ENCODE measurements at regions not wholly inside any gene's neighbourhood (a gene's known extent, or its start where the extent isn't known, plus 50 kb on each side); places are given as distances from the start of the nearest gene placed in this dataset.

DNA sequence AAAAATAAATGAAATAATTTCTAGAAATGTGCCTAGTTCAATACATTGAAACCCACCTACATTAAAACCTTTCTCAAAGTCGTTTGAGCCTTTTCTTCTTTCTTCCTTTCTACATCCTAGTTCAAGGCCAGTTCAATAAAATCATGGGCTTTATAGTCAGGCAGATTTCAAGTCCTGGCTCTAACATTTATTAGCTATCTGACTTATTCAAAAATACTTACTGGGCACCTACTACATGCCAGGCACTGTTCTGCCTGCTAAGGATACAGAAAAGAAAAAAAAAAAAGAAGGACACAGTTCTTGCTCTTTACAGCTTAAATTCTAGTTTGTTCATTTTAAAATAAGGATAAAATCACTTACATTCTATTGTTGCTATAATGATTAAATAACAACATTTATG, 134.2 kb upstream of the FGGY start:
- TF ChIP-seq, protein P1, sequence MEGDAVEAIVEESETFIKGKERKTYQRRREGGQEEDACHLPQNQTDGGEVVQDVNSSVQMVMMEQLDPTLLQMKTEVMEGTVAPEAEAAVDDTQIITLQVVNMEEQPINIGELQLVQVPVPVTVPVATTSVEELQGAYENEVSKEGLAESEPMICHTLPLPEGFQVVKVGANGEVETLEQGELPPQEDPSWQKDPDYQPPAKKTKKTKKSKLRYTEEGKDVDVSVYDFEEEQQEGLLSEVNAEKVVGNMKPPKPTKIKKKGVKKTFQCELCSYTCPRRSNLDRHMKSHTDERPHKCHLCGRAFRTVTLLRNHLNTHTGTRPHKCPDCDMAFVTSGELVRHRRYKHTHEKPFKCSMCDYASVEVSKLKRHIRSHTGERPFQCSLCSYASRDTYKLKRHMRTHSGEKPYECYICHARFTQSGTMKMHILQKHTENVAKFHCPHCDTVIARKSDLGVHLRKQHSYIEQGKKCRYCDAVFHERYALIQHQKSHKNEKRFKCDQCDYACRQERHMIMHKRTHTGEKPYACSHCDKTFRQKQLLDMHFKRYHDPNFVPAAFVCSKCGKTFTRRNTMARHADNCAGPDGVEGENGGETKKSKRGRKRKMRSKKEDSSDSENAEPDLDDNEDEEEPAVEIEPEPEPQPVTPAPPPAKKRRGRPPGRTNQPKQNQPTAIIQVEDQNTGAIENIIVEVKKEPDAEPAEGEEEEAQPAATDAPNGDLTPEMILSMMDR (IDR thresholded peaks at IDR 0.05; ENCODE audit: insufficient read depth, low read depth, low read length, missing control alignments), result no peak
- no peak for DNase-seq (ENCODE audit: low read depth)
- no peak overlapping the region for H3K4me3 ChIP-seq (ENCODE audit: low read length)

DNA sequence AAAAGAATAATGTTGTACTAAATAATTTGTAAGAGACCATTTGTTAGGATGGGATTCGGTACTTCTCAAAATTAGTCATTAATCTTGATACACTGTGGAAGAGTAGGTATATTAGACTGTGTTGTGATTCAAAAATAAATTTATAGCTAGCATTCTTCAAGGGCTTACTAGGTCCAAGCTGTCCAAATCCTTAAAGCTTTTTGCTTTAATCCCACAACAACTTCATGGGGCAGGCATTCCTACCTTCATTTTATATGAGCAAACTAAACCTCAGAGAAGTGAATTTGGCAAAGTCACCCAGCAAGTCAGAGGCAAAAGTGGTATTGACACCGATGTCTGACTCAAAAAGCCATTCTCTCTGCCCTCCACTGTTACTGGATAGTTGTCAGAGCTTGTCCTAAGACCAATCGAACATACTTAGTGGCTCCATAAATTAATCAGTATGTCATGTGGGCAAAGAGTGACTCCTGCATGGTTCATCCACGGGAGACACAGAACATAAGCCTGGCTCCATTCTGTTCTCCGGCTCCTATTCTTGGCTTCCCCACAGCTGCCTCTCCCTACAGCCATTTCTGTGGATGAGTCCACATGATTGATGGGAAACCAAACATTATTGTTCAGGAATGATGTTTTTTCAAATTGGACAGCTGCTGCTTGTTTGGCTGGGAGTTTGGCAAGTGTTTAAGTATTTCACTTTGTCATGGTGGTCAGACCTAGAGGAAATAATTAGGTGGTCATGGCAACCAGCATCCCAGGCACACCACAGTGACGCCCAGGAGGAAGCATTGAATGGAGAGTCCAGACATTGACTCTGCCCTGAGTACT, 133.4 kb upstream of the FGGY start:
- H3K4me3 ChIP-seq (ENCODE audit: low read length), result no peak overlapping the region
- no peak for DNase-seq (ENCODE audit: low read depth)
- TF ChIP-seq, protein P1 (IDR thresholded peaks at IDR 0.05; ENCODE audit: insufficient read depth, low read depth, low read length, missing control alignments), result no peak

DNA sequence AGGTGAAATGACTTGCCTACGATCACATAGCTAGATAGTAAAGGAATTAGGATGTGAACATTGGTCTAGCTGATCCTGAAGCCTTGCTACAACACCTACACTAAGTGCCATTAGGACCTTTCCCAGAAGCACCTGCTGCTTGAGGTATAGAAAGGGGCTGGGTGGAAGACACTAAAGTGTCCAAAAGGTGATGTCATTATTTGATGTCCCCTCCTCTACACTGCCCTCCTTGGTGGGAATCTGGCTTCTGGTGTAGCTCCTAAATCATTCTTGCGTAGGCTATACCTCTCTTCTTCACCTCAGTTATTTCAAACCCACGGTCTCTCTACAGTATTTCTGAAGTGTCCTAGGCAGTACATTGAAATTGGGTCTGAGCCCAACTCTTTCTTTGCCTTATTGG, 132.5 kb upstream of the FGGY start:
- TF ChIP-seq, protein P1 (IDR thresholded peaks at IDR 0.05; ENCODE audit: insufficient read depth, low read depth, low read length, missing control alignments), result no peak
- no peak for DNase-seq (ENCODE audit: low read depth)
- no peak overlapping the region for H3K4me3 ChIP-seq (ENCODE audit: low read length)

DNA sequence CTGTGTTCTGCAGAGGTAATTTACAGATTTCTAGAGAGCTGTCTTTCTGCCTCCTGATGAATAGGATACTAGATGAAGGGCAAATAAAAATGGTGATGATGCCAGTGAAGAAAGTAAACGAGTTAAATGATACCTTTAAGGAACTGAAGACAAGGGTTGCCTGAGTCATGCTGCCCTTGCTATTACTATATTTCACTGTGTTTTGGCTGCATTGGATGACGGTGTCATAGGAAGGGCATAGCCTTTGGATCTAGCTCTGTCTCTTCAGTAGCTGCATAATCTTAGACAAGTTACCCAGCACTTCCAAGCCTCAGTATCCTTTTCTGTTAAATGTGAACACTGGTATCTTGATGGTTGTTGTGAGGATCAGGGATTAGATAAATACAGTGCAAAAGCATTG, 131.5 kb upstream of the FGGY start:
- TF ChIP-seq, protein P1 (IDR thresholded peaks at IDR 0.05; ENCODE audit: insufficient read depth, low read depth, low read length, missing control alignments), result no peak
- no peak for DNase-seq (ENCODE audit: low read depth)
- H3K4me3 ChIP-seq (ENCODE audit: low read length), result no peak overlapping the region

DNA sequence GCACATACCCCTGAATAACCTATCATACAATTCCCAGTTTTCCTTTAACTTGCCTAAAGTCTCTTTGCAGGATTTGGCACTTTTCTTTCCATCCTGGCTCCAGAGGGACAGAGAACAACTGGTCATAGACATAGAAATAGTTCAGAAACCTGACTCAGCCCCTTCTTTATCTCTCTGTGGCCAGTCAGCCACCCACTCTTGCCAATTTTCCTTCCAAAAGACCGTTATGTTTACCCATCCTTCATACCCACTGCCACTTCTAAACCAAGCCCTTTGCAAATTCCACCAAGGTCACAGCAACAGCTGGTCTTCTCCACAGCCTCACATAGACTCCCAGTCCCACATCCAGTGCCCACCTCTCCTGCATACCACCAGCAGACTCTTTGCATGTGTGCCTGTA, 127.2 kb upstream of the FGGY start:
- no peak for DNase-seq (ENCODE audit: low read depth)
- H3K4me3 ChIP-seq (ENCODE audit: low read length), result no peak overlapping the region
- TF ChIP-seq, protein P1 (IDR thresholded peaks at IDR 0.05; ENCODE audit: insufficient read depth, low read depth, low read length, missing control alignments), result no peak

DNA sequence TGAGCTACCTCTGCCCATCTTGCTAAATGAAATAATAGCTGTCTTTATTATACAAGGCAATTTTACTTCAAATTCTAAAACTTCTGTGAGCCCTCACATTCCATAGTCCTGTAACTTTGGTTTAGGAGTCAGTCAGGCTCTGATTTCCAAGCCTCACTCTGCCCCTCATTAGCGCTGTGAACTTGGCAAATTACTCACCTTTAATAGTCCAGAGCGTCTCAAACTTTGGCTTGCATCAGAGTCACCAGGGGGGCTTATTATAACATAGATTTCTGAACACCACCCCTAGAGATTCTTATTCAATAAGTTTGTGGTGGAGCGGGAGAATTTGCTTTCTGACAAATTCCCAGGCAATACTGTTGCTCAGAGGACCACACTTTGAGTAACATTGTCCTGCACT, 126.2 kb upstream of the FGGY start:
- TF ChIP-seq, protein P1 (IDR thresholded peaks at IDR 0.05; ENCODE audit: insufficient read depth, low read depth, low read length, missing control alignments), result no peak
- DNase-seq (ENCODE audit: low read depth), result no peak
- H3K4me3 ChIP-seq (ENCODE audit: low read length), result no peak overlapping the region

DNA sequence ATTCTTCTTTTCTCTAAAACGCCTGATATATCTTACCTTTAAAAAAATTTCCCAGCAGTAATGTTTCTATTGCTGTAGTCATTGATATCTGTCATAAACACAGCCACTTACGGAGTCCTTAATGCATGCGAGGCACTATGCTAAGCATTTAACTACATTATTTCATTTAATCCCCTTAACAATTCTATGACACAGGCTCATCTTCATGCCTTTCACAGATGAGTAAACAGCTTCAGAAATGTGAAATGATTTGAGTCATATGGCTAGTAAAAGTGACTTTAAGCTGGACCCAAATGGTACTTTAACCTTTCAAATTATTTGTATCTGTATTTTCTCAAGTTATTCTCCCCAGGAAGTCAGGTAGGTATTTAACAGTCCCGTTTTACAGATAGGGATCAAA, 125.1 kb upstream of the FGGY start:
- DNase-seq (ENCODE audit: low read depth), result no peak
- TF ChIP-seq, protein P1 (IDR thresholded peaks at IDR 0.05; ENCODE audit: insufficient read depth, low read depth, low read length, missing control alignments), result no peak
- no peak overlapping the region for H3K4me3 ChIP-seq (ENCODE audit: low read length)
